HEK293 (cell line): ENCODE measurements at regions not wholly inside any gene's neighbourhood (a gene's known extent, or its start where the extent isn't known, plus 50 kb on each side); places are given as distances from the start of the nearest gene placed in this dataset.

Source experiments
- CTCF ChIP-seq: fragments of 450-650 bp; formaldehyde crosslinking; IDR thresholded peaks from 2 replicates; pipeline ENCODE4 v1.5.1; 2016; ENCODE audit warnings: missing biosample characterization, missing genetic modification characterization
- GLI4 ChIP-seq: fragments of 450-650 bp; formaldehyde crosslinking; IDR thresholded peaks from 2 replicates; pipeline ENCODE4 v1.5.1; 2016; ENCODE audit warnings: missing biosample characterization, missing genetic modification characterization
- SP2 ChIP-seq: fragments of 450-650 bp; formaldehyde crosslinking; IDR thresholded peaks from 2 replicates; pipeline ENCODE4 v1.5.1; 2016; ENCODE audit warnings: missing biosample characterization, missing genetic modification characterization
- ZBTB49 ChIP-seq: fragments of 450-650 bp; formaldehyde crosslinking; IDR thresholded peaks from 2 replicates; pipeline ENCODE4 v1.5.1; 2016; ENCODE audit warnings: missing biosample characterization, missing genetic modification characterization, low read depth
- ZEB2 ChIP-seq: fragments of 450-650 bp; formaldehyde crosslinking; IDR thresholded peaks from 2 replicates; pipeline ENCODE4 v1.5.1; 2016; ENCODE audit warnings: missing biosample characterization, missing genetic modification characterization
- ZFP41 ChIP-seq: fragments of 450-650 bp; formaldehyde crosslinking; IDR thresholded peaks from 2 replicates; pipeline ENCODE4 v1.5.1; 2016; ENCODE audit warnings: missing biosample characterization, missing genetic modification characterization, borderline replicate concordance
- ZNF10 ChIP-seq: fragments of 450-650 bp; formaldehyde crosslinking; IDR thresholded peaks from 2 replicates; pipeline ENCODE4 v1.5.1; 2017; ENCODE audit warnings: missing biosample characterization, missing genetic modification characterization
- ZNF335 ChIP-seq: fragments of 450-650 bp; formaldehyde crosslinking; conservative IDR thresholded peaks from 2 replicates; pipeline ENCODE4 v1.5.1; 2016; ENCODE audit warnings: missing biosample characterization, missing genetic modification characterization
- ZNF354C ChIP-seq: fragments of 450-650 bp; formaldehyde crosslinking; IDR thresholded peaks from 2 replicates; pipeline ENCODE4 v1.5.1; 2016; ENCODE audit warnings: missing biosample characterization, missing genetic modification characterization, low read depth, borderline replicate concordance
- ZNF37A ChIP-seq: fragments of 450-650 bp; IDR thresholded peaks from 2 replicates; pipeline ENCODE4 v1.5.1; 2018; ENCODE audit warnings: missing biosample characterization, missing genetic modification characterization
- ZNF529 ChIP-seq: fragments of 450-650 bp; formaldehyde crosslinking; IDR thresholded peaks from 2 replicates; pipeline ENCODE4 v1.5.1; 2017; ENCODE audit warnings: missing genetic modification characterization, missing biosample characterization; ENCODE audit not compliant: insufficient replicate concordance
- ZNF561 ChIP-seq: fragments of 450-650 bp; IDR thresholded peaks from 2 replicates; pipeline ENCODE4 v1.5.1; 2018; ENCODE audit warnings: missing biosample characterization, missing genetic modification characterization, borderline replicate concordance
- ZNF600 ChIP-seq: fragments of 450-650 bp; formaldehyde crosslinking; IDR thresholded peaks from 2 replicates; pipeline ENCODE4 v1.5.1; 2016; ENCODE audit warnings: missing biosample characterization, missing genetic modification characterization
- ZNF629 ChIP-seq: fragments of 450-650 bp; formaldehyde crosslinking; IDR thresholded peaks from 2 replicates; pipeline ENCODE4 v1.5.1; 2017; ENCODE audit warnings: missing biosample characterization, missing genetic modification characterization

GRCh38 chr2:138234265-138234664 is 267.3 kb upstream of the SPOPL start:
- TF ChIP-seq SP2, result no peak
- TF ChIP-seq ZNF37A (tag by site-specific recombination), result no peak
- TF ChIP-seq ZEB2 (tag by site-specific recombination), result no peak
- no peak for TF ChIP-seq CTCF (tag by site-specific recombination)
- no peak for TF ChIP-seq ZNF10 (tag by site-specific recombination)
- no peak for TF ChIP-seq ZFP41 (tag by site-specific recombination)
- TF ChIP-seq ZNF561 (tag by site-specific recombination), result no peak
- no peak for TF ChIP-seq ZBTB49 (tag by site-specific recombination)
- no peak for TF ChIP-seq ZNF354C (tag by site-specific recombination)
- no peak for TF ChIP-seq ZNF629
- no peak for TF ChIP-seq ZNF335 (tag by site-specific recombination)
- TF ChIP-seq ZNF529 (tag by site-specific recombination), result no peak
- TF ChIP-seq ZNF600 (tag by site-specific recombination), result no peak
- no peak for TF ChIP-seq GLI4
